ENCODE measurements at regions not wholly inside any gene's neighbourhood (a gene's known extent, or its start where the extent isn't known, plus 50 kb on each side); places are given as distances from the start of the nearest gene placed in this dataset.
"Not testable (repeated sequence)": the region's sequence is repeated elsewhere in the genome, so short reads cannot be mapped to it uniquely, and the experiment has no call there.

- TF ChIP-seq, protein P1, sequence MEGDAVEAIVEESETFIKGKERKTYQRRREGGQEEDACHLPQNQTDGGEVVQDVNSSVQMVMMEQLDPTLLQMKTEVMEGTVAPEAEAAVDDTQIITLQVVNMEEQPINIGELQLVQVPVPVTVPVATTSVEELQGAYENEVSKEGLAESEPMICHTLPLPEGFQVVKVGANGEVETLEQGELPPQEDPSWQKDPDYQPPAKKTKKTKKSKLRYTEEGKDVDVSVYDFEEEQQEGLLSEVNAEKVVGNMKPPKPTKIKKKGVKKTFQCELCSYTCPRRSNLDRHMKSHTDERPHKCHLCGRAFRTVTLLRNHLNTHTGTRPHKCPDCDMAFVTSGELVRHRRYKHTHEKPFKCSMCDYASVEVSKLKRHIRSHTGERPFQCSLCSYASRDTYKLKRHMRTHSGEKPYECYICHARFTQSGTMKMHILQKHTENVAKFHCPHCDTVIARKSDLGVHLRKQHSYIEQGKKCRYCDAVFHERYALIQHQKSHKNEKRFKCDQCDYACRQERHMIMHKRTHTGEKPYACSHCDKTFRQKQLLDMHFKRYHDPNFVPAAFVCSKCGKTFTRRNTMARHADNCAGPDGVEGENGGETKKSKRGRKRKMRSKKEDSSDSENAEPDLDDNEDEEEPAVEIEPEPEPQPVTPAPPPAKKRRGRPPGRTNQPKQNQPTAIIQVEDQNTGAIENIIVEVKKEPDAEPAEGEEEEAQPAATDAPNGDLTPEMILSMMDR (IDR thresholded peaks at IDR 0.05), result not testable (repeated sequence)
- TF ChIP-seq ZFX (IDR thresholded peaks at IDR 0.05; ENCODE audit: borderline replicate concordance), result not testable (repeated sequence)
These were observed 294.0 kb upstream of the NOTCH2NLA start for GRCh38 chr1:146522812-146523211.
